ENCODE measurements at regions not wholly inside any gene's neighbourhood (a gene's known extent, or its start where the extent isn't known, plus 50 kb on each side); places are given as distances from the start of the nearest gene placed in this dataset.

DNA sequence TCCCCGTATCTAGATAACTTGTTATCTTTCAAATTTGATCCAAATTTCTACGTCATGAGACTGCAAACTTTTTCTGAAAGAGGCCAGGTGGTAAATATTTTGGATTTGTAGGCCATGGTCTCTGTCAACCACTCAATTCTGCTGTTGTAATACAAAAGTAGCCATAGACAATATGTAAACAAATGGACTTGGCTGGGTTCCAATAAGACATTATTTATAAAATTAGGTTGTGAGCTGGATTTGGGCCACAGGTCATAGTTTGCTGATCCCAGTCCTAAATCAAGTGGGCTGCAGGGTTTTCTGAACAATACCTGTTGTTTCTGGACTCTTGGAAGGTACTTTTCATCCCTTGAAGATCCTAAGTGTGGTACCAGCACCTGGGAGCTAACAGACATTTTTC lies 1178.0 kb downstream of the SORCS1 start:
- TF ChIP-seq, protein P1, sequence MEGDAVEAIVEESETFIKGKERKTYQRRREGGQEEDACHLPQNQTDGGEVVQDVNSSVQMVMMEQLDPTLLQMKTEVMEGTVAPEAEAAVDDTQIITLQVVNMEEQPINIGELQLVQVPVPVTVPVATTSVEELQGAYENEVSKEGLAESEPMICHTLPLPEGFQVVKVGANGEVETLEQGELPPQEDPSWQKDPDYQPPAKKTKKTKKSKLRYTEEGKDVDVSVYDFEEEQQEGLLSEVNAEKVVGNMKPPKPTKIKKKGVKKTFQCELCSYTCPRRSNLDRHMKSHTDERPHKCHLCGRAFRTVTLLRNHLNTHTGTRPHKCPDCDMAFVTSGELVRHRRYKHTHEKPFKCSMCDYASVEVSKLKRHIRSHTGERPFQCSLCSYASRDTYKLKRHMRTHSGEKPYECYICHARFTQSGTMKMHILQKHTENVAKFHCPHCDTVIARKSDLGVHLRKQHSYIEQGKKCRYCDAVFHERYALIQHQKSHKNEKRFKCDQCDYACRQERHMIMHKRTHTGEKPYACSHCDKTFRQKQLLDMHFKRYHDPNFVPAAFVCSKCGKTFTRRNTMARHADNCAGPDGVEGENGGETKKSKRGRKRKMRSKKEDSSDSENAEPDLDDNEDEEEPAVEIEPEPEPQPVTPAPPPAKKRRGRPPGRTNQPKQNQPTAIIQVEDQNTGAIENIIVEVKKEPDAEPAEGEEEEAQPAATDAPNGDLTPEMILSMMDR (conservative IDR thresholded peaks at IDR 0.05; ENCODE audit: low read length), result no peak
- TF ChIP-seq EZH2phosphoT487 (IDR thresholded peaks at IDR 0.05; ENCODE audit: borderline replicate concordance, low read depth, low read length), result no peak
